GM21737 (cell line): ENCODE measurements at regions not wholly inside any gene's neighbourhood (a gene's known extent, or its start where the extent isn't known, plus 50 kb on each side); places are given as distances from the start of the nearest gene placed in this dataset.
"Not testable (repeated sequence)": the region's sequence is repeated elsewhere in the genome, so short reads cannot be mapped to it uniquely, and the experiment has no call there.

Experiments
- ATAC-seq: cut with Tn5 transposase; IDR thresholded peaks from one replicate; pipeline ENCODE4 v1.9.1; 2021; ENCODE audit warnings: mild to moderate bottlenecking, moderate library complexity; ENCODE audit not compliant: unreplicated experiment

DNA sequence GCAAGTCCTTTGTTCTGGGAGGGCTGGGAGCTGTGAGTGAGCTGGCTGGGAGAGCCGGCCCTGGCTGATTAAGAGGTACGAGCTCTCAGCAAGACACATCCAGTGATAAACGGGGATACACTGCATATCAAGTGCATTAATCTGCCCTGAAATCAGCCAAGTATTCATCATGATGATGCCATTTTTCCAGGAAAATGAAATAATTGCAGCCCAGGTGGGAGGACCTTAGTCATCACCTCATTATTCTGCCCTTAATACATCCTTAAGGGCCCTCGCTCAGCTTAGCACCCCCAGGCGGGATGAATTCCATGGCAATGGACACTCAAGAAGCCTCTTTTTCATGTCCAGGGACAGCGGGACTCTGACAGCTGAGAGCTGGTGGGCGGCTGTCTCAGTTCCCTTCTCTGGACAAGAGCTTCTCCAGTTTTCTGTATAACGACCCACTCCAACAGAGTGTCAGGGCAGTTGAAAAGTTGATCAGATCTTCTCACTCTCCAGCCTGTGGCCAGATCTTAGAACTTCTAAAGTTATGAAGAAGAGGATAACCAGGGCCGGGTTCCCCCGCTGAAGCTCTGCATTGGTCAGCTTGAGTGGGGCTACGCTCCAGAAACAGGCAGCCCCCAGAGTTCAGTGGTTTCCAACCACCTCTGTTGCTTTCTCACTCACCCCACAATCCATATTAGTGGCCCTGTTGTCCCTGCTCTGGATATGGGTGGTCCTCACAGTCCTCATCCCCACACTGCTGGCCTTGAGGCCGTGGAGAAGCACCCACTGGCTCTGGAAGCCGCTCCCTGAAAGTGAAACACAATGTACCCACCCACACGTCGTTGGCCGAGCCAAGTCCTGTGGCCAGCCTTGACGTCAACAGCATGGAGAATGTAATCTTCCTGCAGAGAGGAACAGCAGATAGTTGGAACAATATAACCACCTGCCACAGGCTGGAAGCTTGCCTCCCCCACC is 306.2 kb upstream of the DIO3 start:
- no peak for ATAC-seq

DNA sequence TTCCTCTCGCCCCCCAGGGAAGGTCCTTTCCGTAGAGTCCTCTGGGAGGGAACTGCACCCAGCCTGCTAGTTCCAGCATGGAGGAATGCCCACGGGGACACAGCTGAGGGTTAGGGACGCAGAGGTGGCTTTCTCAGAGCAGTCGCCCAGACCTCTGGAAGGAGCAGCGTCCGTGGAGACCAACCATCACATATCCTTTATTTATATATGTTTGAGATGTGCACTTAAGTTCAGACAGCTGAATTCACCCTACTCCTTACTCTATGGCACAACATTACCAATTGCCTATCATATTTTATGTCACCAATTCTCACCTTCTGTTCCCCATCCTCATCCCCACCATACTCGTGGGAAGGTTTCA is 305.6 kb upstream of the DIO3 start:
- ATAC-seq: no peak

DNA sequence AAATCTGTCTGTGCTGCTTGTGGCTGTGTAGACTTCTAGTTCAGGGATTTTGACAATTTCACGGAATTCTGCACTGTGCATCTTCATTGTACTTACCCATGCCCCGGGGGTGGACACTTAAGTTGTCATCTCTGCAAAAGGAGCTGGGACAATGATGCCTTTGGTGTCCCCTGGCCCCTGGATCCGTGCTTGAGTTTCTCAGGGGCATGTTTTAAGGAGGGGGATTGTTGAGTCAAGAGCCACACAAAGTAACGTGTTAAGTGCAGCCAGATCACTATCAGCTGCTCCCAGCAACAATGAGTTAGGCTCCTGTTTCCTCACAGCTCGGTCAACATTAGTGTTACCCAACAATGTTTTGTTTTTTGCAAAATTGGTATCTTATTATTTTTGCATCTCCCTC is 305.0 kb upstream of the DIO3 start:
- no peak for ATAC-seq

DNA sequence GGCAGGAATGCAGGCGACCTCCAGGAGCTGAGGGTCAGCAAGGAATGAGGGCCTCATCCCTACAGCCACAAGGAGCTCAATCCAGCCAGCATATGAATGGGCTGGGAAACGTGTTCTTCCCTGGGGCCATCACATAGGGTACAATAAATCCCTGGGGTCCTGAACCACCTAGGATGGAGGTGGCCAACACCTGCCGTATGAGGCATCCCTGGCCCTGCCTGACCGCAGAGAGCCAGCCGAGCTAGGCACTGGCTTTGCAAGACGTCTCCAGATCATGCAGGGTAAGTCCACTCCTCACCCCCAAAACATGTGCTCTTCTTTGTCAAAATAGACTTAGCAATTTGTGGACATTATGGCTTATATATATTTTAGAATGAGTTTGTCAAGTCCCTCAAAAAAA is 303.7 kb upstream of the DIO3 start:
- ATAC-seq: no peak

DNA sequence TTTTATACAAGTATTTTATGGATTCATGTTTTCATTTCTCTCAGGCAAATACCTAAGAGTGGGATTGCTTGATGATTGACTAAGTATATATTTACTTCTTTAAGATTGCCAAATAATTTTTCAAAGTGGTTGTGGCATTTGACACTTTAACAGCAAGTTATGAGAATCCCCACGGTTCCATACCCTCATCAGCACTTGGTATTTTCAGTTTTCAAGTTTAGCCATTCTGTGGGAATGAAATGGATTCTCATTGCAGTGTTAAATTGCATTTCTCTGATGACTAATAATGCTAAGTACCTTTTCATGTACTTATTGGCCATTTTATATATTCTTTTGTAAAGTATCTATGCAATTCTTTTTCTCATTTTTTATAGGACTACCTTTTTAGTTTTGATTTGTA is 301.5 kb upstream of the DIO3 start:
- no peak for ATAC-seq

DNA sequence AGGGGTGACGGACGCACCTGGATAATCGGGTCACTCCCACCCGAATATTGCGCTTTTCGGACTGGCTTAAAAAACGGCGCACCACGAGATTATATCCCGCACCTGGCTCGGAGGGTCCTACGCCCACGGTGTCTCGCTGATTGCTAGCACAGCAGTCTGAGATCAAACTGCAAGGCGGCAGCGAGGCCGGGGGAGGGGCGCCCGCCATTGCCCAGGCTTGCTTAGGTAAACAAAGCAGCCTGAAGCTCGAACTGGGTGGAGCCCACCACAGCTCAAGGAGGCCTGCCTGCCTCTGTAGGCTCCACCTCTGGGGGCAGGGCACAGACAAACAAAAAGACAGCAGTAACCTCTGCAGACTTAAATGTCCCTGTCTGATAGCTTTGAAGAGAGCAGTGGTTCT is 294.9 kb upstream of the DIO3 start:
- not testable (repeated sequence) for ATAC-seq

DNA sequence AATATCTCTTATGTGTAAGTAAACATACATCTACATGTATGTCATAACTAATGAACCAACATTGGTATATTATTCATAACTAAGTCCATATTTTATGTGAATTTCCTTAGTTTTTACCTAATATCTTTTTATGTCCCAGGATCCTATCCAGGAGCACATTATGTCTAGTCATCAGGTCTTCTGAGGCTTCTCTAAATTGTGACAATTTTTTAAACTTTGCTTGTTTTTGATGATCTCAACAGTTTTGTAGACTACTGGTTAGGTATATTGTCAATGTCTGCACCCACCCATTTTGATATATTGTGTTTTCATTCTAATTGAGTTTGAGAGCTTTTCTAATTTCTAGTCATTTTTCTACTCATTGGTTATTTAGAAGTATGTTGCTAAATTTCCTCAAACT is 288.2 kb upstream of the DIO3 start:
- ATAC-seq: no peak

DNA sequence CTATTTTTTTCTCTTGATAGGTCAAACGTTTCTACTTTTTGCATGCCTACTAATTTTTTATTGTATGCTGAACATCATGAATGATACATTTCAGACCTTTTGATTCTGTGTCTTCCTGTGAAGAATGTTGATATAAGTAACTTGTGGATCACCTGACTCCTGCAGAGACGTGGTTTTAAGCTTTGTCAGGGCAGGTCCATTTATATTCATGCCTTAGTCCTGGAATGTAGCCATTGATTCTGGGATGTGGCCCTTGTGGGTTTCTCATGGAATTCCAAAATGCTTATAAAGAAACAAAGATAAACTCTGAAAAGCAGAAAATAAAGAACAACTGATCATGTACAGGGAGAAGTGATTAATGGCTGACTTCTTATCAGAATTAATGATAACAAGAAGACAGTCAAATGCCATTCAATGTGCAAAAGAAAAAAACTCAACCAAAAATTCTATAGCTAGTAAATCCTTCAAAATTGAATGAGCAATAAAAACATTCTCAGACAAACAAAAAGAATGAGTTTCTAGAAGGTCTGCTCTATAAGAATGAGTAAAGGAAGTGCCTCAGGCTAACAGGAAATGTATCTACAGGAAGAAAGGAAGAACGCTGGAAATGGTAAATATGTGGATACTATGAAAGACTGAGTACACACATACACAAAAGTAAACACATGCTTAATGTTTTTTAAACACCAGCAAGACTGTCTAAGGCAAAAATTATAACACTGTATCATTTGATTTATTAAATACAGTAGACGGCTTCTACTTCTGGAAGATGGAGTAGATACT is 284.8 kb upstream of the DIO3 start:
- no peak for ATAC-seq

DNA sequence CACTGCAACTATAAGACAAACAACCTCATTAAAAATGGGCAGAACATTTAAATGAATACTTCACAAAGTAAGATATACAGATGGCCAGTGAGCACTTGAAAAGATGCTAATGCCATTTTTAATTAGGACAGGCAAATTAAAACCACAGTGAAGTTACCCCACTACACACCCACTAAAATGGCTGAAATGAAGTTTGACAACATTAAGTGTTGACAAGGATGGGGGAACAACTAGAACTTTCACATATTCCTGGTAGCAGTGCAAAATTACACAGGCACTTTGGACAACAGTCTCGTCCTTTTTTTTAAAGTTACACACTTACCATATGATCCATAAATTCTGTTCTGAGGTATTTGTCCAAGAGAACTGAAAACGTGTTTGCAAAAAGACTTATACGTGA is 278.9 kb upstream of the DIO3 start:
- no peak for ATAC-seq

DNA sequence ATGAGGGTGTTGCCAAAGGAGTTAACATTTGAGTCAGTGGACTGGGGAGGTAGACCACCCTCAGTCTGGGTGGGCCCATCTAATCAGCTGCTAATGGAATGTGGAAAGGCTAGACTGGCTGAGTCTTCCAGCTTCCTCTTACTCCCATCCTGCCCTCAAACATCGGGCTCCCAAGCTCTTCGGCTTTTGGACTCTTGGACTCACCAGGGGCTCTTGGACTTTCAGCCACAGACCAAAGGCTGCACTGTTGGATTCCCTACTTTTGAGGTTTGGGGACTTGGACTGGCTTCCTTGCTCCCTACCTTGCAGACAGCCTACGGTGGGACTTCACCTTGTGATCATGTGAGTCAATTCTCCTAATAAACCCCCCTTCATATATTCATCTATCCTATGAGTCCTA is 276.6 kb upstream of the DIO3 start:
- ATAC-seq: no peak

DNA sequence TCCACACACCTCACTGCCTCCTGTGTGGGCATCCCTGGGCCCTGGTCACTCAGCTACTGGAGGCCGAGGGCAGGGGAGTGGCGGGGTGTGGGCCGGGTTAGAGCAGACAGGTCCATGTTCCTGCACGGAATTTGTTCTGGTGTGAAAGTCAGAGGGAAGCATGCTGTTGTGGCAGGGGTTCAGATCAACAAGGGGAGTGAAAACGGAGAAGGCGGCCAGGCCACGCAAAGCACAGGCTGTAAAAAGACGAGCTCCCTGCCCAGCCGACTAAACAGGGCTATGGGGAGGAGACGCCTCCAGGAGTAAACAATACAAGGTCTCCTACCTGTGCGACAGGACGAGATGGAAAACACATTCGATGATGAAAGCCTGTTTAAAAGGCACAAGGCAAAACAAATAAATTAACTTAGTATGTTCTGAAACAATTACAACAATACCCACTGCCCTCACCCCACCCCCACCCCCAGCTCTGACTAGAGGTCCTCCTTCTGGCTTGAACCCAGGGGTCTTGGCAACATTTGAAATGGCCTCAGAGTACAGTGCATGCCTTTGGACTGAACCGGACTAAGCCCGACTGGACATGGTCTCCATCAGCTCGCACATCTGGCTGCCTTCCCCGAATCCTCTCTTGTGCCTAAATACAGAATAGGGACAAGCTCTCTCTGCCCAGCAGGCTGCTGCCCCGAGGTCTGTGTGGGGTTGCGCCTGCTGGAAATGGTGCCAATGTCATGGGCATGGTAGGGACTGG is 274.9 kb upstream of the DIO3 start:
- no peak for ATAC-seq

DNA sequence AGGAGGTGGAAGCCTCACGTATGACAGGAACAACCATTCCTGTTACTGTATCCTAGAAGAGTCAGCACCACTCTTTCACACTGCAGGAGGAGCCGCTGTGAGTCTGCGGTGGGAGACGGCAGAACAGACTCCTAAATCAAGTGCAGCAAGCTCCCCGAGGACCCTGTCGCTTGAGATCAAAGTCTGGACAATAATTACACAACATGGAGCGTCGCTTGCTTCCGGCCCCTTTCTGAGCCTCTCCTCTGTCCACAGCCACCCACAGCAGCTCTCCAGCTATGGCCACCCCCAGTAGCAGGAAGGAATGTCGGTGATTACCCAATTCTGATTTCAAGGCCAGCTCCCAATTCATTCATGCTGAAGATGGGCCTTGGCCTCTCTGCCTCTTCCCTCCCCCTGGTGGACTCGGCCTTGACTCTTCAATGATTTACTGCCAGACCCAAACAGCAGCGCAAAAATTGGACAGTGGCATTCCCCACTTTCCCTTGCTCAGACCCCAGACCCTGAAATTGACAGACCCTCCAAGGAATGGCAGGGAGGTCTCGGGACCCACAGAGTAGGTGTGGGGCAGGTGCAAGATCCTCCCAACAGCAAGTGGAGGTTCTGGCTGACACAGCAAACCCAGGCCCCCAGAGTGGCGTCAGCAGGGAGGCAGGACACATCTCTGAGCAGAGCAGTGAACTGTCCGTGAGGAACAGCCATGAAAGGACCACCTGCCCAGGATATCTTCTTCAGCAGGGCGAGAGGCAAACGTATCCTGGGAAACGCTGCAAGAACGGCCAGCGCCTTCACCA is 272.7 kb upstream of the DIO3 start:
- ATAC-seq: no peak

DNA sequence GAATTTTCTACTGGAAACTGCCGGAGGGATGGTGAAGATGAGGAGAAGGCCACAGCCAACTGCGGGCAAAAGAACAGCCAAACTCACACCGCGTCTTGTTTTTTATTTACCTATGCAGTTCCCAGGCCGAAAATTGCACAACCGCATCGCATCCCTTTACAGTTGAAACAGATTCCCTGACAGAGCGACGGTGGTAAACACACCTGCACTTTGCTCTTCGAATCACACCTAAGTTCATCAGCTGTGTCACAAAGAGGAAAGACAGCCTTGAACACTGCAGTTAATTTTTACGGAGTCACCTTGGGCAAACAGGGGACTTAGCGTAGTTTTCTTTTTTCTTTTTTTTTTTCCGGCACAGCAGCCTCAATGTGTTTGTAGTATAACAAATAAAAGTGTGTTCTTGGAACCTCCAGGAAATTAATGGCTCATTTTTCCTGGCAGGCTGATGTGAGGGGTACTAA is 272.0 kb upstream of the DIO3 start:
- no peak for ATAC-seq

DNA sequence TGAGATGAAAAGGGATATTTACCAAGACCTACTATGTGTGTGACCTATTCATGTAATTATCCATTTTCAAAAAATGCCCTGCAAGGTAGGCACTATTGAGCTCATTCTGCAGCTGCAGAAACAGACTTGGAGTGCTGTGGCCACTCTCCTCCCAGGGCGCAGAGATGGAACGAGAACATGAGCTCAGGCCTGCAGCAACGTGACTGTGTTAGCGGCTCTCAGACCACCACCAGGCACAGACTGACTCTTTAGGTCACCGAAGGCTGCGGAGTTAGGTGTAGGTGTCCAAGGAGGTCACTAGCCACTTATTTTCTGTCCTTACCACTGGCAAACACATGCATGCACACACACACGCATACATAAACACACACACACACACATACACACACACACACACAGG is 271.4 kb upstream of the DIO3 start:
- no peak for ATAC-seq

DNA sequence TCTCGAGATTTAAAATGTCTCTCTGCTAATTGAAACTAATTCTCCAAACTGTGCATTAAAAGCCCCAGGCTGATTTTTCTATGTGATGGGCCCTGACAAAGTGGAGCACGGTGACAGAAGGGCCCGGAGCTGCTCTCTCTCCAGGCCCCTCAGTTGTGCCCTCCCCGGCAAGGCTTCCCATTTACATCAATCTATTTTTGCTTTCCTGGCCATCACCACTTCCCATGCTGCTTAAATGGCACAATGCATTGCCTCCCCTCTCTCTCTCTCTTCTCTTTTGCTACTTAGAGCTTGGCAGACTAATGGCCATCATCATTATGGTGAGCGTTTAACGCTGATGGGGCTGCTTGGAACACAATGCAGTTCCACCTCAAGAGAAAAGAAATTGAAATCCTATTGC is 270.7 kb upstream of the DIO3 start:
- ATAC-seq: no peak

DNA sequence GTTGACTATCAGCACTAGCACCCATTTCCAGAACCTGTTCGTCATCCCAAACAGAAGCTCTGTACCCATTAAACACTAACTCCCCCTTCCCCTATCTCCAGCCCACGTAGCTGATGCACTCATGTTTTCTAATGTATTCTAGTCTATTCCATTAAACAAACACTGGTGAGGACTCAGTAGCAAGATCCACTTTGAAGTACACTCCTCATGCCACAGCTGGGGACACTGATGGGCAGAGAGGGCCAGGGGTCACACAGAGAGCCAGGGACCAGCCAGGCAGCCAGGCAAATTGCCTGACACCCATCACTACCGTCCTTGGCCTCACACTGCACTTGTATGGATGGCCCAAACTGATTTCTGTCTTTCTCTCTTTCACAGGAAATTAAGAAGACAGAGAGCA is 269.9 kb upstream of the DIO3 start:
- ATAC-seq: no peak

DNA sequence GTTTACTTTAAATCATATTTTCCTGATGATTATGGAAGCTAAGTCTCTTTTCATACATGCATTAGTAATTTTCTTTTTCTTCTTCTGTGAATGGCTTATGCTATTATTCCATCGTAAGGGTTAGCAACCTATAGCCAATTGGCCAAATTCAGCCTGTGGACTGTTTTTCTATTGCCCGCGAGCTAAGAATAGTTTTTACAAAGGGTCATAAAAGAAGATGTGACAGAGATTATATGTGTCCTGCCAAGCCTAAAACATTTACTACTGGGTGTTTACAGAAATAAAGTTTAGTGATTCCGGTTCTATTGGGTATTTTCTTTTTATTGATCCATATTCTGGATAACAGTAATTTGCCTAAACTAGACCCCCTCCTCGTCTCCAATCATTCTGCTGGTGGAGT is 268.8 kb upstream of the DIO3 start:
- ATAC-seq: no peak

DNA sequence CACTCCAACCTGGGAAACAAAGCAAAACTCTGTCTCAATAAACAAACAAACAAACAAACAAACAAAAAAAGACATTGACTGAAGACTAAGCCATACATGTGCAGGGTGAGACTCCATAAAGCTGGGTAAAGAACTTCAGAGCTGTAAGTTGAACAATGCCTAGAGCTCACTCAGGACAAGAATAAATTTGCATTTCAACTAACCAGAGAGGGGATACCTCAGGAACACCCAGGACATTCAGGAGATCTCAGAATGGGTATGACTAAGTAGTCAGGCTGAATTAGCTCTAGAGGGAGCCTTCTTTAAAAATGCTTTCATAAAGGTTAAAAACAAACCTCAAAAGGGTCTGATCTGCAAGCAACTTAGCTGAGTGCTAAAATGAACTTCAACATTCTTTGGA is 267.7 kb upstream of the DIO3 start:
- no peak for ATAC-seq

DNA sequence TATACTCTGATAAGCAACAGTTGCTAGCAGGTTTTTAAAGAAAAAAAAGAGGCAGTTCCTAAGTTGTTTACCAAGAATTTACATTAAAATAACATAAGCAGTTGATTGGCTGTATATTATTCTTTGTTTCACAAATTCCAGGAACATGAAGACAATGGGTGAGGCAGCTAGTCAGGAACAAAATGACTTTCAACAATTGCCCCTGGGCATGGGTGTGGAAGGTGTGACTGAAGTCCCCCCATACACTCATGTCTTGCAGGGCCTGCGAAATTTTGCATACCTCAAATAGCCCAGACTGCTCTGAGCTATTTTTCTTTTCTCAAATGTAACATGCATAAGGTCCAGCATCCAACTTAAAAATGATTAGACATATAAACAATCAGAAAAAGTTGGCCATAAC is 267.2 kb upstream of the DIO3 start:
- no peak for ATAC-seq

DNA sequence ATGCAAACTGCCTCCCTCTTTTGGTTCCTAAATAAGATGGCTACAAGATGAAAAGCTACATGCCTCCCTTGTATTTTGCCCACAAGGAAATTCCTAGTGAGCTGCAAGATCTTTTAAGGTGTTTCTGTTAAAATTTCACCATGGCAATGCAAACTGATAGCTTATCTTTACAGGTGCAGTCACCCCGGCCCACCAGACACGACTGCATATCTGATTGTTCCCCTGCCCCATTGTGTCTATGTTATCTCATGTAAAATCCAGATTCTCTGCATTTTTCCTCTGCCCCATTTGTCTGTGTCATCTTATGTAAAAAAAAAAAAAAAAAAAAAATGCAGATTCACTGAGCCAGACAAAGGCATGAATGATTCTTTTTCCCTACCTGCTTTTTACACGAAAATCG is 261.5 kb upstream of the DIO3 start:
- ATAC-seq: not testable (repeated sequence)

DNA sequence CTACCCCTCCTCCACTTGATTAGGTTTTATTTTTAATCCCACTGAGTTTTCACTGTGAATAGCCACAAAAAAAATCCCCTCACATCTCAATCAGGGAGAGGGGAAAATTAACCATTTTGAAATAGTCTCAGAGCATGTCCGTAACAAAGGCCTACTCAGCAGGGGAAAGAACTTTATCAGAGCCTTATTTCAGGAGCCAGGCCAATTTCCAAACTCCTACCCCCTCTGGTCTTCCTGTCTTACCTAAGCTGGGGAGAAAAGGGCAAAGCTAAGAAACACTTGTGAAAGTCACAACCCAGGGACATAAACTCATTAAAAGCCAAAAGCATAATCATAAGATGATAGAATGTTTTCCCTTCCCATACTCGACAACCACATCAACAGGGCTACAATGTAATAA is 260.3 kb upstream of the DIO3 start:
- no peak for ATAC-seq
